ENCODE measurements at regions not wholly inside any gene's neighbourhood (a gene's known extent, or its start where the extent isn't known, plus 50 kb on each side); places are given as distances from the start of the nearest gene placed in this dataset.
"Not testable (repeated sequence)": the region's sequence is repeated elsewhere in the genome, so short reads cannot be mapped to it uniquely, and the experiment has no call there.

DNA sequence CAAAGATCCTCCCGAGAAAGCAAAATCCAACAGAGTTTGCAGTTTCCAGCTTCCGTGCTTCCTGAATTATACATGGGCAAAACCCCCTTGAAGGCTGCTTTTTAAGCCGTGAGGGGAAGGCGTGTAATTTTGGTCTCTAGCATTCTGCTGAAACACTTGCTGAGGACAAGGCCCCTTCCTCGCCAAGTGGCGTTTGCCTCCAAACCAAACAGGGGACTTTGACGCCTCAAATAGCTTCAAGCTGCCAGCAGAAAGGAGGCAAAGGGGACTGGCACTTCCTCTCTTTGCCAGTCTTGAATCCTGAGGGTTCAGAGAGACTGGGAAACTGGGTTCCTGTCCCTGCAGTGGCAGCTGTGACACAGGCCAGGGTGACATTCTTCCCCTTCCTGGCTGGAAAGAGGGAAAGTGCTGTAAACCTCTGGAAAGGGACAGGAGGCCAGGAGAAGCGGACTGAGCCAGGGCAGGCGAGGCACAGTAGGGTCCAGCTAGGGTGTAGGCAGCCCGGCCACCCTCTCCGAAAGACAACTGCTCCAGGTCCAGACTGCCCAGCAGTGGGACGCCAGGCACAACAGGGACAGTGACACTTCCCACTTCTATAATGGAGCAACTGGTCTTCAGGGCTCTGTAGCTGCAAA is 96.2 kb upstream of the MED13L start:
- Histone ChIP-seq H3K27ac (peak overlapping the region; percentile 62), H3K9ac (ENCODE audit: insufficient read length) (peak overlapping the region; percentile 6), H3K36me3 (ENCODE audit: insufficient read depth, low read length) (no peaks in the 10 kb centered on the region), H3K9me3 (ENCODE audit: low read depth, low read length) (no peaks in the 10 kb centered on the region), H3K4me3 (no peak overlapping the region)
- DNase-seq (ENCODE audit: low read depth, low spot score) = no peak
- TF ChIP-seq POLR2AphosphoS5 (IDR thresholded peaks at IDR 0.05; ENCODE audit: borderline replicate concordance, low read depth, low read length) (no peak), EZH2 (IDR thresholded peaks at IDR 0.05) (no peak), FOXP2 (optimal IDR thresholded peaks at IDR 0.05; ENCODE audit: control extremely low read depth, extremely low read length, insufficient read depth) (no peak)

DNA sequence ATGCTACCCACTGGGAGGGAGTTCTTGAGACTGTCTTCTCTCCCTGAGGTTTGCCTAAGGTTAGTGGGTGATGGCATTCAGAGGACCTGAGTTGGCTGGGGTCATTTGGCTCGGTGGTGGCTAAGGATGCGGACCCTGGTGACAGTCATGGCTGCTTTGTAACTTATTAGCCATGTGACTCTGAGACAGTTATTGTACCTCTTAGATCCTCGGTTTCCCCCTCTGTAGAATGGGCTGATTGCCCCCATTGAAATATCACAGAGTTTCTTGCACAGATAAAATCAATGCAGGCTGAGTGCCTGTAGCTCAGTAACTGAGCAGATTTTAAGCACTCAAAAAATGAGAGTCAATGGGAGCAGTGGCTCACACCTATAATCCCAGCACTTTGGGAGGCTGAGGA is 96.7 kb upstream of the MED13L start:
- Histone ChIP-seq H3K9ac (ENCODE audit: insufficient read length) (no peak overlapping the region), H3K27ac (no peak overlapping the region), H3K36me3 (ENCODE audit: insufficient read depth, low read length) (no peaks in the 10 kb centered on the region), H3K9me3 (ENCODE audit: low read depth, low read length) (no peaks in the 10 kb centered on the region), H3K4me3 (no peak overlapping the region)
- TF ChIP-seq POLR2AphosphoS5 (IDR thresholded peaks at IDR 0.05; ENCODE audit: borderline replicate concordance, low read depth, low read length) = no peak
- no peak for TF ChIP-seq EZH2 (IDR thresholded peaks at IDR 0.05)
- TF ChIP-seq FOXP2 (optimal IDR thresholded peaks at IDR 0.05; ENCODE audit: control extremely low read depth, extremely low read length, insufficient read depth) = no peak
- no peak for DNase-seq (ENCODE audit: low read depth, low spot score)

- no peak for DNase-seq (ENCODE audit: low read depth, low spot score)
- Histone ChIP-seq H3K4me3 (no peak overlapping the region), H3K9me3 (ENCODE audit: low read depth, low read length) (no peaks in the 10 kb centered on the region), H3K9ac (ENCODE audit: insufficient read length) (no peak overlapping the region), H3K36me3 (ENCODE audit: insufficient read depth, low read length) (no peaks in the 10 kb centered on the region), H3K27ac (no peak overlapping the region)
- TF ChIP-seq EZH2 (IDR thresholded peaks at IDR 0.05) (no peak), POLR2AphosphoS5 (IDR thresholded peaks at IDR 0.05; ENCODE audit: borderline replicate concordance, low read depth, low read length) (no peak), FOXP2 (optimal IDR thresholded peaks at IDR 0.05; ENCODE audit: control extremely low read depth, extremely low read length, insufficient read depth) (no peak)
Observed at GRCh38 chr12:116375278-116375842, 97.9 kb upstream of the MED13L start.

- no peaks in the 10 kb centered on the region for H3K9me3 ChIP-seq (ENCODE audit: low read depth, low read length)
- no peak for DNase-seq (ENCODE audit: low read depth, low spot score)
- TF ChIP-seq FOXP2 (optimal IDR thresholded peaks at IDR 0.05; ENCODE audit: control extremely low read depth, extremely low read length, insufficient read depth) = no peak
- TF ChIP-seq POLR2AphosphoS5 (IDR thresholded peaks at IDR 0.05; ENCODE audit: borderline replicate concordance, low read depth, low read length) = no peak
Observed at GRCh38 chr12:116376354-116377193, 99.1 kb upstream of the MED13L start.

DNA sequence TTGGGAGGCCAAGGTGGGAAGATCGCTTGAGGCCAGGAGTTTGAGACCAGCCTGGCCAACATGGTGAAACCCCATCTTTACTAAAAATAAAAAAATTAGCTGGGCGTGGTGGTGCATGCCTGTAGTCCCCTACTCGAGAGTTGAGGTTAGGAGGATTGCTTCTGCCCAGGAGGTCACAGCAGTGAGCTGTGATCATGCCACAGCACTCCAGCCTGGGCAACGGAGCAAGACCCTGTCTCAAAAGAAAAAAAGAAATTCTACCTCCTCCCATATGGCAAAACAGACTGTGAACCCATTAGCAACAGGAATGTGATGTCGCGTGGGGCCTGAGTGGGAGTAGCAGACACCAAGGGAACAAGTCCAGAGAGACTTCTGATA is 99.7 kb upstream of the MED13L start:
- H3K9ac ChIP-seq (ENCODE audit: insufficient read length); H3K9me3 ChIP-seq (ENCODE audit: low read depth, low read length); H3K36me3 ChIP-seq (ENCODE audit: insufficient read depth, low read length); H3K27ac ChIP-seq; DNase-seq (ENCODE audit: low read depth, low spot score): not testable (repeated sequence)
- peak overlapping the region; percentile 55 for H3K4me3 ChIP-seq

More at GRCh38 chr12:116376354-116377193, 99.1 kb upstream of the MED13L start:
- H3K36me3 ChIP-seq (ENCODE audit: insufficient read depth, low read length) = no peaks in the 10 kb centered on the region
- H3K27ac ChIP-seq = 0 out of 2 replicates have a peak overlapping the region, but pooled peaks have one; percentile 17
- H3K4me3 ChIP-seq = no peak overlapping the region
- no peak overlapping the region for H3K9ac ChIP-seq (ENCODE audit: insufficient read length)

DNA sequence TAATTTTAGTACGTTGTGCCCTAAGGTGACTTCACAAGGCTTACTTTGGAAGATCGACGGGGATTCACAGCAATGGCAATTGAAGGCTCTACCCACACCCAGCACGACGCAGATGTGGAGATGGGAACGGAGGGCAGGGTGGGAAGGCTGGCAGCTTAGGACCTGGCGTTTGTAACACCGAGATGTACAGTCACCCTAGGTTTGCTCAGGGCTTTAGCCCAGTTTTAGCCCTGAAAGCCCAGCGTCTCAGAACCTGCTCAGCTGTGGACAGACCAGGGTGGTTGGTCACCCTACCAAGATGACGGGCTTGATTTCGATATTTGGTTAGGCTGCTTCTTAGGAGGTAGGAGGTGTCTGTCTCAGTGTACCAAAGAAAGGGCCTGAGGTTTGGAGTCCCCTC is 100.5 kb upstream of the MED13L start:
- Histone ChIP-seq H3K36me3 (ENCODE audit: insufficient read depth, low read length) (no peaks in the 10 kb centered on the region), H3K9me3 (ENCODE audit: low read depth, low read length) (no peaks in the 10 kb centered on the region), H3K27ac (peak overlapping the region; percentile 55), H3K9ac (ENCODE audit: insufficient read length) (peak overlapping the region; percentile 19), H3K4me3 (peak overlapping the region; percentile 55)
- TF ChIP-seq POLR2AphosphoS5 (IDR thresholded peaks at IDR 0.05; ENCODE audit: borderline replicate concordance, low read depth, low read length) = no peak
- TF ChIP-seq FOXP2 (optimal IDR thresholded peaks at IDR 0.05; ENCODE audit: control extremely low read depth, extremely low read length, insufficient read depth) = no peak
- no peak for TF ChIP-seq EZH2 (IDR thresholded peaks at IDR 0.05)
- no peak for DNase-seq (ENCODE audit: low read depth, low spot score)

GRCh38 chr12:116380108-116380507 is 102.6 kb upstream of the MED13L start:
- H3K27ac ChIP-seq = peak overlapping the region; percentile 76; the same call in 1 of the 2 replicates
- H3K4me3 ChIP-seq = no peak overlapping the region
- no peaks in the 10 kb centered on the region for H3K9me3 ChIP-seq (ENCODE audit: low read depth, low read length)
- no peak for DNase-seq (ENCODE audit: low read depth, low spot score)
- TF ChIP-seq EZH2 (IDR thresholded peaks at IDR 0.05) = no peak
- TF ChIP-seq FOXP2 (optimal IDR thresholded peaks at IDR 0.05; ENCODE audit: control extremely low read depth, extremely low read length, insufficient read depth) = no peak
- no peak for TF ChIP-seq POLR2AphosphoS5 (IDR thresholded peaks at IDR 0.05; ENCODE audit: borderline replicate concordance, low read depth, low read length)
- no peak overlapping the region for H3K9ac ChIP-seq (ENCODE audit: insufficient read length)
- no peaks in the 10 kb centered on the region for H3K36me3 ChIP-seq (ENCODE audit: insufficient read depth, low read length)

GRCh38 chr12:116380740-116381139 is 103.2 kb upstream of the MED13L start:
- H3K4me3 ChIP-seq; H3K36me3 ChIP-seq (ENCODE audit: insufficient read depth, low read length); H3K9me3 ChIP-seq (ENCODE audit: low read depth, low read length); DNase-seq (ENCODE audit: low read depth, low spot score); H3K9ac ChIP-seq (ENCODE audit: insufficient read length): not testable (repeated sequence)
- peak overlapping the region; percentile 76 for H3K27ac ChIP-seq

Data from SK-N-MC (cell line).